Ectodermal cell (in vitro differentiated cells): ENCODE measurements at regions not wholly inside any gene's neighbourhood (a gene's known extent, or its start where the extent isn't known, plus 50 kb on each side); places are given as distances from the start of the nearest gene placed in this dataset.

Experiments
- H3K27ac ChIP-seq: 2 replicates; pipeline ENCODE4 v1.7.0; 2013; ENCODE audit warnings: mild to moderate bottlenecking, low read depth, low read length; ENCODE audit not compliant: insufficient read depth, poor library complexity, severe bottlenecking
- H3K27me3 ChIP-seq: 2 replicates; pipeline ENCODE4 v1.7.0; 2013; ENCODE audit warnings: mild to moderate bottlenecking, low read length; ENCODE audit not compliant: insufficient read depth, control insufficient read depth, poor library complexity, severe bottlenecking
- H3K36me3 ChIP-seq: one replicate; pipeline ENCODE4 v1.7.0; 2013; ENCODE audit warnings: low read length; ENCODE audit not compliant: control insufficient read depth, insufficient read depth
- H3K4me1 ChIP-seq: one replicate; pipeline ENCODE4 v1.7.0; 2013; ENCODE audit warnings: low read length; ENCODE audit not compliant: control insufficient read depth, insufficient read depth
- H3K4me3 ChIP-seq: 2 replicates; pipeline ENCODE4 v1.7.0; 2013; ENCODE audit warnings: low read depth, low read length, control low read depth; ENCODE audit not compliant: insufficient read depth
- H3K9me3 ChIP-seq: 2 replicates; pipeline ENCODE4 v1.7.0; 2013; ENCODE audit warnings: mild to moderate bottlenecking, low read length, moderate library complexity; ENCODE audit not compliant: control insufficient read depth
- WGBS, 2 experiments: methylation state at CpG; one replicate each; pipeline ENCODE4 v1.1.7; 2013; ENCODE audit warnings: missing lambda C conversion rate in 2 of 2; 5-methylcytosine and 5-hydroxymethylcytosine counted together

GRCh38 chr5:87705876-87706275, 293.1 kb upstream of the CCNH start:
- Histone ChIP-seq H3K4me1 (no peaks in the 10 kb centered on the region), H3K27ac (no peak overlapping the region), H3K36me3 (no peaks in the 10 kb centered on the region), H3K27me3 (no peaks in the 10 kb centered on the region), H3K9me3 (no peaks in the 10 kb centered on the region), H3K4me3 (no peak overlapping the region)
- 85 to 97% methylated on average over 1 of the region's 1 CpG for WGBS, 2 experiments

DNA sequence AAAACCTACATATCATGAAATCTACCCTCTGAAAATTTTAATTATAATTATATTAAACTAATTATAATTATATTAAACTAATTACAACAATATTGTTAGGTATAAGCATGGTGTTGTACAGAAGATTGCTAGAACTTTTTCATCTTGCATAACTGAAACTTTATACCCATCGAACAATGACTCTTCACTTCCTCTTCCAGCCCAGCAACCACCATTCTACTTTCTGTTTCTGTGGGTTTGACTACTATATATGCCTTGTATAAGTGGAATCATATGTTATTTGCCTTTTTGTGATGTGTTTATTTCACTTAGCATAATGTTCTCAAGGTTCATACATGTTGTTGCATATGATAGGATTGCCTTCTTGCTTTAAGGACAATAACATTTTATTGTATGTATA, 274.2 kb upstream of the CCNH start:
- no peak overlapping the region for H3K4me3 ChIP-seq
- 89% methylated on average over 1 of the region's 1 CpG; no CpG with 5 or more reads in 1 of the 2 experiments for WGBS, 2 experiments
- H3K27me3 ChIP-seq = no peaks in the 10 kb centered on the region
- no peak overlapping the region for H3K27ac ChIP-seq
- H3K36me3 ChIP-seq = no peaks in the 10 kb centered on the region
- H3K4me1 ChIP-seq = no peaks in the 10 kb centered on the region
- no peaks in the 10 kb centered on the region for H3K9me3 ChIP-seq

- no peak overlapping the region for H3K27ac ChIP-seq
- no peaks in the 10 kb centered on the region for H3K9me3 ChIP-seq
- no peak overlapping the region for H3K4me3 ChIP-seq
- H3K4me1 ChIP-seq = no peaks in the 10 kb centered on the region
- no peaks in the 10 kb centered on the region for H3K27me3 ChIP-seq
- no peaks in the 10 kb centered on the region for H3K36me3 ChIP-seq
Measured at GRCh38 chr5:87686018-87686417, 273.3 kb upstream of the CCNH start.

GRCh38 chr5:87674235-87674634, 261.5 kb upstream of the CCNH start:
- H3K4me1 ChIP-seq = no peaks in the 10 kb centered on the region
- no peaks in the 10 kb centered on the region for H3K36me3 ChIP-seq
- no peak overlapping the region for H3K27ac ChIP-seq
- H3K27me3 ChIP-seq = no peaks in the 10 kb centered on the region
- whole genome bisulfite sequencing, 2 experiments = 88% methylated on average over 1 of the region's 2 CpGs; no CpG with 5 or more reads in 1 of the 2 experiments
- H3K9me3 ChIP-seq = no peaks in the 10 kb centered on the region
- H3K4me3 ChIP-seq = no peak overlapping the region

DNA sequence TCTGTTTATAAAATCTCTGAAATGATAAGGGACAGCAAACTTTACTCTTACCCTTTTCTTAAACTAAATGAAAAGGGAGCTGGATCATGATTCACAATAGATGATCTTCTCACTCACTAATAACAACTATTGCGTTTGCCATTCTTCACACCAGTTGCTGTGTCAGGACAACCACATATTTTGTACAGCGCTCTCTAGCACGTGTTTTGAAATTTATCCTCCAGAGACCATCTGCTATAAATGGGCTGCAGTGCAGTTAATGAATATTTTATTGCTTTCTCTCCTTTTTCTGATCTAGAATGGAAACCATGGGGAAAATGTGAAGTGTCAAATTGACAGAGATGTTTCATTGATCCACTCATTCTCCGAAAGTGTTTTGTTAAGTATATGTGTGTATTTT, 258.4 kb upstream of the CCNH start:
- Histone ChIP-seq H3K27ac (no peak overlapping the region), H3K36me3 (no peaks in the 10 kb centered on the region)
- 94 to 95% methylated on average over 3 of the region's 4 CpGs for WGBS, 2 experiments

DNA sequence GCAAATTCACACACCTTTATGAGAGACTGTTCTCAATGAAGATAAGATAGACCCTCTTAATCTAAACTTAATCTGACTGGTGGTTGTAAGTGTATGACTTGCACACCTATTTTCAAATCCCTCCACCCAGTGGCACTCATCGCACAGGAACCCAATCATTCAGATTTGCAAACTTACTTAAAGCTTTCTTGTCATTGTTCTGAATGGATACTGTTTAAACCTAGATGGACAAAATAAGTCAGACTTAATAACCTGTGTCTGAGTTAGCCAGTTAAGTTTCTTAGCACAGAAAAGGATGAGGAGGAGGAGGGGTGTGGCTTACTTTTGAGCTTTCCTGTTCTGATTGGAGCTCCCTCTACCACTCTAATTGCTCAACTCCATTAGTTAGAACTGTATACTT, 252.4 kb upstream of the CCNH start:
- H3K36me3 ChIP-seq = no peaks in the 10 kb centered on the region
- no peaks in the 10 kb centered on the region for H3K9me3 ChIP-seq
- no peak overlapping the region for H3K4me3 ChIP-seq
- no peaks in the 10 kb centered on the region for H3K4me1 ChIP-seq
- 86% methylated on average over 1 of the region's 1 CpG; no CpG with 5 or more reads in 1 of the 2 experiments for WGBS, 2 experiments
- H3K27ac ChIP-seq = no peak overlapping the region
- no peaks in the 10 kb centered on the region for H3K27me3 ChIP-seq

More for the DNA sequence above, 258.4 kb upstream of the CCNH start:
- no peaks in the 10 kb centered on the region for H3K9me3 ChIP-seq
- no peak overlapping the region for H3K4me3 ChIP-seq
- no peaks in the 10 kb centered on the region for H3K27me3 ChIP-seq
- no peaks in the 10 kb centered on the region for H3K4me1 ChIP-seq

DNA sequence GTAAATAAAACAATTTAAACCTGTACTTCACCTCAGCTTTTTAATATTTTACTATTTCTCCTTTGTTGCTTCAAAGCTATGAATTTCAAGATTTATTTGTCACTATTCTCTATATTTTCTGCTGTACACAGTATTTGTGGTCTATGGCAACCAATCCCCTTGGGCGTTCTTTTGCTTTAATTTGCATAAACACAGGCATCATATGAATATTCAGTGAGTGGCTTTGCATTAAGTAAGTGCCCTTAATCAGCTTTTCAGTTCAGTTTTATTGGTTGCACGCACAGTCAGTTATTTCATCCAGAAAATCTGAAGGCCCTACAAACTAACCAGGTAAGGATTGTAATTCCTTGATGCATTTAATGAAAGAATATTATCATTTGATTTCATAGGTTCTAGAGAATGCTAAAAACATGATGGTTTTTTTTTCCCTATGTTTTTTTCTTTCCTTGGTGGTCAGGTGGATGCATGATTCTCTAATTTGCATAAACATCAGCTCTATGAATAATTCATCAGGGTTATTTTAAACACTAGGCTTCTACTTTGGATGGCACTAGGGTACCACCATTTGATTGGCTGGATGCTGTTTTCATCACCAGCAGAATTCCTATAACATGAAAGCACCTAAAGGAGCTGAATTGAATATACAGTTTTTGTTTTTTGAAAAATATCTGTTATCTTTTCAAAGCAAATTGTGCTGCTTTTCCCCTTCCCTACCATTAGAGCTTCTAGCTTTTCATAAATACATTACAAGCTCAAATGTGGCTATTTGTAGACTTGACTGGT, 249.2 kb upstream of the CCNH start:
- no peaks in the 10 kb centered on the region for H3K27me3 ChIP-seq
- 82 to 87% methylated on average over 2 of the region's 2 CpGs for WGBS, 2 experiments
- no peak overlapping the region for H3K4me3 ChIP-seq
- no peaks in the 10 kb centered on the region for H3K9me3 ChIP-seq
- no peaks in the 10 kb centered on the region for H3K36me3 ChIP-seq
- H3K27ac ChIP-seq = no peak overlapping the region
- no peaks in the 10 kb centered on the region for H3K4me1 ChIP-seq

- WGBS, 2 experiments = 92 to 93% methylated on average over 2 of the region's 2 CpGs
- H3K9me3 ChIP-seq = no peaks in the 10 kb centered on the region
Measured at GRCh38 chr5:87653242-87653641, 240.5 kb upstream of the CCNH start.

GRCh38 chr5:87650284-87650683, 237.6 kb upstream of the CCNH start:
- H3K27ac ChIP-seq = no peak overlapping the region
- WGBS, 2 experiments = 88 to 89% methylated on average over 1 of the region's 2 CpGs
- no peaks in the 10 kb centered on the region for H3K36me3 ChIP-seq
- H3K4me3 ChIP-seq = no peak overlapping the region
- H3K9me3 ChIP-seq = no peaks in the 10 kb centered on the region
- H3K27me3 ChIP-seq = no peaks in the 10 kb centered on the region
- H3K4me1 ChIP-seq = no peaks in the 10 kb centered on the region

More at GRCh38 chr5:87653242-87653641, 240.5 kb upstream of the CCNH start:
- H3K4me3 ChIP-seq = no peak overlapping the region
- H3K27me3 ChIP-seq = no peaks in the 10 kb centered on the region
- no peaks in the 10 kb centered on the region for H3K36me3 ChIP-seq
- no peaks in the 10 kb centered on the region for H3K4me1 ChIP-seq
- H3K27ac ChIP-seq = no peak overlapping the region

DNA sequence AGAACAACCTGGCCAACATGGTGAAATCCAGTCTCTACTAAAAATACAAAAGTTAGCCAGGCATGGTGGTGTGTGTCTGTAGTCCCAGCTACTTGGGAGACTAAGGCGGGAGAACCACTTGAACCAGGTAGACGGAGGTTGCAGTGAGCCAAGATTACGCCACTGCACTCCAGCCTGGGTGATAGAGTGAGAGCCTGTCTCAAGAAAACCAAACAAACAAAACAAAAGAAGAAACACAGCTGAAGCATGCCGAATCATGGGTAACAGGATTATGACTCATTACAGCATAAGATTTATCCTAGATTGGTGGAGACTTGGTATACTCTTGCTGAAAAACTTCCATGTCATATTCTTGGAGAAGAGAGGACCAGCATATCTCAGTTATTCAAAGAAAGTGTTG, 236.7 kb upstream of the CCNH start:
- no peaks in the 10 kb centered on the region for H3K4me1 ChIP-seq
- no peak overlapping the region for H3K27ac ChIP-seq
- H3K4me3 ChIP-seq = no peak overlapping the region
- no peaks in the 10 kb centered on the region for H3K36me3 ChIP-seq
- H3K27me3 ChIP-seq = no peaks in the 10 kb centered on the region
- WGBS, 2 experiments = 91 to 95% methylated on average over 4 of the region's 4 CpGs
- no peaks in the 10 kb centered on the region for H3K9me3 ChIP-seq
